H9 (cell line): ENCODE measurements at regions not wholly inside any gene's neighbourhood (a gene's known extent, or its start where the extent isn't known, plus 50 kb on each side); places are given as distances from the start of the nearest gene placed in this dataset.

Source experiments
- DNase-seq: peaks from one replicate; pipeline ENCODE4 v3.0.0-alpha.2; 2017
- H2AFZ ChIP-seq: one replicate; pipeline ENCODE4 v1.6.1; 2013; ENCODE audit warnings: mild to moderate bottlenecking, low read length, control low read depth, moderate library complexity
- H2AK5ac ChIP-seq: 2 replicates; pipeline ENCODE4 v1.6.1; 2013; ENCODE audit warnings: low read length, control low read depth, mixed read lengths; ENCODE audit not compliant: insufficient read length
- H2BK120ac ChIP-seq: one replicate; pipeline ENCODE4 v1.6.1; 2013; ENCODE audit warnings: low read depth, mild to moderate bottlenecking, low read length, control low read depth, inconsistent platforms; ENCODE audit not compliant: poor library complexity, severe bottlenecking
- H2BK12ac ChIP-seq: 2 replicates; pipeline ENCODE4 v1.6.1; 2013; ENCODE audit warnings: low read length, control low read depth, mixed read lengths, low read depth; ENCODE audit not compliant: insufficient read length
- H2BK15ac ChIP-seq: 2 replicates; pipeline ENCODE4 v1.6.1; 2013; ENCODE audit warnings: low read depth, low read length, control low read depth
- H2BK20ac ChIP-seq: one replicate; pipeline ENCODE4 v1.6.1; 2013; ENCODE audit warnings: low read depth, mild to moderate bottlenecking, low read length, control low read depth, inconsistent platforms; ENCODE audit not compliant: poor library complexity, severe bottlenecking
- H2BK5ac ChIP-seq: 2 replicates; pipeline ENCODE4 v1.6.1; 2013; ENCODE audit warnings: low read length, control low read depth, mixed read lengths; ENCODE audit not compliant: insufficient read length
- H3K14ac ChIP-seq: 2 replicates; pipeline ENCODE4 v1.6.1; 2013; ENCODE audit warnings: low read length, control low read depth; ENCODE audit not compliant: insufficient read depth
- H3K18ac ChIP-seq: 2 replicates; pipeline ENCODE4 v1.6.1; 2013; ENCODE audit warnings: low read depth, mild to moderate bottlenecking, mixed read lengths, low read length, control low read depth; ENCODE audit not compliant: insufficient read length
- H3K23ac ChIP-seq: 2 replicates; pipeline ENCODE4 v1.6.1; 2013; ENCODE audit warnings: low read length, control low read depth, mixed read lengths, low read depth; ENCODE audit not compliant: insufficient read length
- H3K23me2 ChIP-seq: 2 replicates; pipeline ENCODE4 v1.6.1; 2013; ENCODE audit warnings: low read depth, mild to moderate bottlenecking, mixed read lengths, low read length, control low read depth; ENCODE audit not compliant: insufficient read length, poor library complexity, severe bottlenecking
- H3K27ac ChIP-seq: 2 replicates; pipeline ENCODE4 v1.5.1; 2013; ENCODE audit warnings: low read length, control low read depth, mixed read lengths, low read depth; ENCODE audit not compliant: insufficient read length
- H3K27me3 ChIP-seq: 2 replicates; pipeline ENCODE4 v1.6.1; 2013; ENCODE audit warnings: low read length, control low read depth, inconsistent platforms; ENCODE audit not compliant: insufficient read depth
- H3K4ac ChIP-seq: 2 replicates; pipeline ENCODE4 v1.6.1; 2013; ENCODE audit warnings: low read depth, mild to moderate bottlenecking, control low read depth, inconsistent platforms, low read length, moderate library complexity
- H3K4me1 ChIP-seq: 2 replicates; pipeline ENCODE4 v1.6.1; 2013; ENCODE audit warnings: low read length, control low read depth, inconsistent platforms; ENCODE audit not compliant: insufficient read depth
- H3K4me2 ChIP-seq: 2 replicates; pipeline ENCODE4 v1.6.1; 2013; ENCODE audit warnings: low read length, control low read depth, mixed read lengths; ENCODE audit not compliant: insufficient read length, insufficient read depth
- H3K56ac ChIP-seq: 2 replicates; pipeline ENCODE4 v1.6.1; 2013; ENCODE audit warnings: low read depth, mild to moderate bottlenecking, mixed read lengths, low read length, control low read depth; ENCODE audit not compliant: insufficient read length
- H3K79me1 ChIP-seq: 2 replicates; pipeline ENCODE4 v1.6.1; 2013; ENCODE audit warnings: low read depth, mild to moderate bottlenecking, moderate library complexity, low read length, control low read depth, inconsistent platforms; ENCODE audit not compliant: insufficient read depth, poor library complexity, severe bottlenecking
- H3K79me2 ChIP-seq: 2 replicates; pipeline ENCODE4 v1.6.1; 2013; ENCODE audit warnings: low read length, control low read depth, inconsistent platforms; ENCODE audit not compliant: insufficient read depth
- H3K9ac ChIP-seq: 2 replicates; pipeline ENCODE4 v1.6.1; 2013; ENCODE audit warnings: low read length, control low read depth, mixed read lengths; ENCODE audit not compliant: insufficient read length; ENCODE audit errors: extremely low read depth
- H3K9me3 ChIP-seq: one replicate; pipeline ENCODE4 v1.6.1; 2013; ENCODE audit warnings: low read depth, low read length, inconsistent platforms; ENCODE audit not compliant: control insufficient read depth
- H3T11ph ChIP-seq: one replicate; pipeline ENCODE4 v1.6.1; 2013; ENCODE audit warnings: mild to moderate bottlenecking, low read length, control low read depth, inconsistent platforms
- H4K20me1 ChIP-seq: one replicate; pipeline ENCODE4 v1.6.1; 2013; ENCODE audit not compliant: control insufficient read depth, insufficient read length, insufficient read depth
- H4K5ac ChIP-seq: 2 replicates; pipeline ENCODE4 v1.6.1; 2013; ENCODE audit warnings: low read depth, mild to moderate bottlenecking, mixed read lengths, low read length, control low read depth; ENCODE audit not compliant: insufficient read length
- H4K8ac ChIP-seq: replicated peaks from 2 replicates; pipeline ENCODE4 v1.6.1; 2013; ENCODE audit warnings: low read length, control low read depth, mixed read lengths, low read depth; ENCODE audit not compliant: insufficient read length
- H4K91ac ChIP-seq: 2 replicates; pipeline ENCODE4 v1.6.1; 2013; ENCODE audit warnings: low read depth, mild to moderate bottlenecking, moderate library complexity, mixed read lengths, low read length, control low read depth; ENCODE audit not compliant: insufficient read length
- H3K27ac Mint-ChIP-seq, 3 experiments: 2 replicates in 2 of 3; 3 replicates in 1 of 3; pipeline ENCODE4 v1.8.0; 2020 to 2021; ENCODE audit warnings: mixed read lengths in 3 of 3, mild to moderate bottlenecking in 1 of 3, moderate library complexity in 1 of 3
- H3K27me3 Mint-ChIP-seq: 2 replicates; pipeline ENCODE4 v1.8.0; 2021; ENCODE audit warnings: low read depth, mild to moderate bottlenecking, moderate library complexity, mixed read lengths
- H3K36me3 Mint-ChIP-seq, 3 experiments: 2 replicates in 2 of 3; 3 replicates in 1 of 3; pipeline ENCODE4 v1.8.0; 2020 to 2021; ENCODE audit warnings: low read depth in 3 of 3, mixed read lengths in 3 of 3; ENCODE audit not compliant: insufficient read depth in 1 of 3
- H3K4me1 Mint-ChIP-seq, 2 experiments: 2 replicates each; pipeline ENCODE4 v1.8.0; 2020; ENCODE audit warnings: mixed read lengths in 2 of 2
- H3K4me3 Mint-ChIP-seq, 2 experiments: 2 replicates in 1 of 2; 3 replicates in 1 of 2; pipeline ENCODE4 v1.8.0; 2020 to 2021; ENCODE audit warnings: mild to moderate bottlenecking in 2 of 2, mixed read lengths in 2 of 2, moderate library complexity in 1 of 2
- H3K9me3 Mint-ChIP-seq, 2 experiments: 2 replicates in 1 of 2; 3 replicates in 1 of 2; pipeline ENCODE4 v1.8.0; 2020; ENCODE audit warnings: mild to moderate bottlenecking in 2 of 2, mixed read lengths in 2 of 2, moderate library complexity in 1 of 2
- WGBS: extraction: QIAGEN DNeasy Blood & Tissue Kit; methylation state at CpG from one replicate; pipeline ENCODE4 v1.1.7; 2013; ENCODE audit warnings: missing lambda C conversion rate, low lambda C conversion rate, mixed read lengths; ENCODE audit not compliant: insufficient read length; ENCODE audit errors: extremely low coverage; 5-methylcytosine and 5-hydroxymethylcytosine counted together
- TF ChIP-seq, protein P1 (sequence below): fragments of 200-600 bp; sonication (generic); conservative IDR thresholded peaks from 3 replicates; pipeline ENCODE4 v1.8.0; 2021; ENCODE audit warnings: antibody characterized with exemption, mild to moderate bottlenecking

- Histone ChIP-seq H3K23ac (no peak overlapping the region), H4K20me1 (no peaks in the 10 kb centered on the region), H3K9me3 (no peaks in the 10 kb centered on the region), H4K8ac (no peak overlapping the region), H2AFZ (no peak overlapping the region), H3K4ac (no peak overlapping the region), H3K9ac (no peak overlapping the region), H2BK15ac (no peak overlapping the region), H3K4me2 (no peak overlapping the region), H3T11ph (no peak overlapping the region), H3K23me2 (no peaks in the 10 kb centered on the region), H3K14ac (no peak overlapping the region), H3K27me3 (no peaks in the 10 kb centered on the region; the same call in 1 of the 2 replicates), H3K27ac (no peak overlapping the region), H4K91ac (no peak overlapping the region), H3K4me1 (no peaks in the 10 kb centered on the region), H3K56ac (no peak overlapping the region), H2AK5ac (no peak overlapping the region), H3K79me1 (no peaks in the 10 kb centered on the region), H3K79me2 (no peaks in the 10 kb centered on the region), H4K5ac (no peak overlapping the region), H2BK5ac (no peak overlapping the region), H2BK20ac (no peak overlapping the region), H2BK12ac (no peak overlapping the region), H3K18ac (no peak overlapping the region), H2BK120ac (no peak overlapping the region)
- no peaks in the 10 kb centered on the region for H3K27me3 Mint-ChIP-seq
- H3K4me1 Mint-ChIP-seq: no peaks in the 10 kb centered on the region
- no CpG with 5 or more reads among the region's 4 CpGs for WGBS
- TF ChIP-seq, protein P1, sequence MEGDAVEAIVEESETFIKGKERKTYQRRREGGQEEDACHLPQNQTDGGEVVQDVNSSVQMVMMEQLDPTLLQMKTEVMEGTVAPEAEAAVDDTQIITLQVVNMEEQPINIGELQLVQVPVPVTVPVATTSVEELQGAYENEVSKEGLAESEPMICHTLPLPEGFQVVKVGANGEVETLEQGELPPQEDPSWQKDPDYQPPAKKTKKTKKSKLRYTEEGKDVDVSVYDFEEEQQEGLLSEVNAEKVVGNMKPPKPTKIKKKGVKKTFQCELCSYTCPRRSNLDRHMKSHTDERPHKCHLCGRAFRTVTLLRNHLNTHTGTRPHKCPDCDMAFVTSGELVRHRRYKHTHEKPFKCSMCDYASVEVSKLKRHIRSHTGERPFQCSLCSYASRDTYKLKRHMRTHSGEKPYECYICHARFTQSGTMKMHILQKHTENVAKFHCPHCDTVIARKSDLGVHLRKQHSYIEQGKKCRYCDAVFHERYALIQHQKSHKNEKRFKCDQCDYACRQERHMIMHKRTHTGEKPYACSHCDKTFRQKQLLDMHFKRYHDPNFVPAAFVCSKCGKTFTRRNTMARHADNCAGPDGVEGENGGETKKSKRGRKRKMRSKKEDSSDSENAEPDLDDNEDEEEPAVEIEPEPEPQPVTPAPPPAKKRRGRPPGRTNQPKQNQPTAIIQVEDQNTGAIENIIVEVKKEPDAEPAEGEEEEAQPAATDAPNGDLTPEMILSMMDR: no peak
- H3K9me3 Mint-ChIP-seq: peaks cover 18 to 19% of the 10 kb centered on the region in 2 experiments
- no peak overlapping the region for H3K4me3 Mint-ChIP-seq
- H3K36me3 Mint-ChIP-seq: peaks cover 4 to 17% (median 10%) of the 10 kb centered on the region in 3 experiments; a peak in 5 of 7 replicates
- no peak overlapping the region for H3K27ac Mint-ChIP-seq
- no peak for DNase-seq
Measured at GRCh38 chr3:182105875-182106274, 394.1 kb downstream of the SOX2 start.
